HL-60 (cell line): ENCODE measurements at regions not wholly inside any gene's neighbourhood (a gene's known extent, or its start where the extent isn't known, plus 50 kb on each side); places are given as distances from the start of the nearest gene placed in this dataset.

Experiments used
- DNase-seq, 2 experiments: peaks; one replicate each; pipeline ENCODE4 v3.0.0-alpha.2; 2010 to 2020; ENCODE audit warnings: low read depth in 1 of 2, low spot score in 1 of 2
- H3K27ac ChIP-seq: fragments of 250-450 bp; sonication (Bioruptor Pico); replicated peaks from 2 replicates; pipeline ENCODE4 v1.5.1; 2020; ENCODE audit warnings: mild to moderate bottlenecking, moderate library complexity
- H3K27me3 ChIP-seq: fragments of 250-450 bp; sonication (Bioruptor Pico); 2 replicates; pipeline ENCODE4 v1.5.1; 2021; ENCODE audit warnings: mild to moderate bottlenecking, moderate library complexity; ENCODE audit not compliant: insufficient read depth, poor library complexity, severe bottlenecking
- H3K4me3 ChIP-seq: replicated peaks from 2 replicates; pipeline ENCODE4 v1.5.1; 2011; ENCODE audit warnings: mild to moderate bottlenecking, control low read depth, low read length; ENCODE audit not compliant: insufficient read depth
- CTCF ChIP-seq: IDR thresholded peaks from one replicate; pipeline ENCODE4 v1.5.1; 2011; ENCODE audit warnings: low read length, control low read depth, inconsistent platforms; ENCODE audit not compliant: insufficient read depth
- GABPA ChIP-seq: IDR thresholded peaks from 2 replicates; pipeline ENCODE4 v1.6.1; 2012; ENCODE audit warnings: low read depth
- POLR2AphosphoS5 ChIP-seq: IDR thresholded peaks from 2 replicates; pipeline ENCODE4 v1.6.1; 2012; ENCODE audit warnings: low read depth
- REST ChIP-seq: IDR thresholded peaks from 2 replicates; pipeline ENCODE4 v1.6.1; 2012; ENCODE audit warnings: low read depth; ENCODE audit not compliant: insufficient replicate concordance
- SPI1 ChIP-seq: IDR thresholded peaks from 2 replicates; pipeline ENCODE4 v1.6.1; 2012; ENCODE audit warnings: low read depth, mild to moderate bottlenecking, borderline replicate concordance

GRCh38 chr11:97856666-97857065, 1164.1 kb upstream of the CNTN5 start:
- Histone ChIP-seq H3K4me3 (no peak overlapping the region), H3K27me3 (no peaks in the 10 kb centered on the region), H3K27ac (no peak overlapping the region)
- TF ChIP-seq POLR2AphosphoS5 (no peak), CTCF (no peak), GABPA (no peak), SPI1 (no peak), REST (no peak)
- DNase-seq = no peak

- no peak for DNase-seq
- TF ChIP-seq POLR2AphosphoS5 (no peak), CTCF (no peak), GABPA (no peak), REST (no peak), SPI1 (no peak)
- Histone ChIP-seq H3K27me3 (no peaks in the 10 kb centered on the region), H3K27ac (no peak overlapping the region), H3K4me3 (no peak overlapping the region)
Observed at GRCh38 chr11:97860237-97860636, 1160.5 kb upstream of the CNTN5 start.

- TF ChIP-seq POLR2AphosphoS5 = no peak
- no peak for TF ChIP-seq GABPA
- TF ChIP-seq REST = no peak
- no peak for TF ChIP-seq SPI1
- no peak for TF ChIP-seq CTCF
- Histone ChIP-seq H3K27ac (no peak overlapping the region), H3K4me3 (no peak overlapping the region), H3K27me3 (no peaks in the 10 kb centered on the region)
- no peak for DNase-seq
Observed at GRCh38 chr11:97862021-97862420, 1158.7 kb upstream of the CNTN5 start.
